ENCODE measurements at regions not wholly inside any gene's neighbourhood (a gene's known extent, or its start where the extent isn't known, plus 50 kb on each side); places are given as distances from the start of the nearest gene placed in this dataset.
"Not testable (repeated sequence)": the region's sequence is repeated elsewhere in the genome, so short reads cannot be mapped to it uniquely, and the experiment has no call there.

DNA sequence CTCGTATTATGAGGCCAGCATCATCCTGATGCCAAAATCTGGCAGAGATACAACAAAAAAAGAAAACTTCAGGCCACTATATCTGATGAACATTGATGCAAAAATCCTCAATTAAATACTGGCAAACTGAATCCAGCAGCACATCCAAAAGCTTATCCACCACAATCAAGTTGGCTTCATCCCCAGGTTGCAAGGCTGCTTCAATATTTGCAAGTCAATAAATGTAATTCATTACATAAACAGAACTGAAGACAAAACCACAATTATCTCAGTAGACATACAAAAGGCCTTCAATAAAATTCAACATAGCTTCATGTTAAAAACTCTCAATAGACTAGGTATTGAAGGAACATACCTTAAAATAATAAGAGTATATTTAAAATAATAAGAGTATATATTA is 815.3 kb upstream of the SLITRK1 start:
- H3K27me3 ChIP-seq (ENCODE audit: insufficient read depth, low read length); BruUV-seq (replicated peaks); ATAC-seq: not testable (repeated sequence)

DNA sequence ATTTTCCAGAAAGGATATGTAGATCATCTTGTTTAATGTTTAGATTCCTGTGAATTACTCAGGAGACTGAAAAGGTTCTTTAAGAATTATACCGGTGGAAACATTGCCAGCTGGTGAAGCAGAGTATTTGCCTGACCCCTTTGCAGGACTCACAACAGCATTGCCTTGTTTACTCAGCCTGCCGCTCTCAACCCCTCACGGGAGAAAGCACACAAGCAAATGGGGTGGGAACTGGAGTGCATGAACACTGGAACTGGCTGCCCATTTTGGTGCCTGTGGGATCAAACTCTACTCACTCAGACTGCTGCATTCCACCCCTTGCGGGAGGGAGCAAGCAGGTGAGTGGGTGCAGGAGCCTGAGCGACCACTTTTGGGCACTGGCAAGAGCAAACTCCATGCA is 804.7 kb upstream of the SLITRK1 start:
- Histone ChIP-seq H3K27ac (ENCODE audit: low read depth, low read length) (no peak overlapping the region), H3K27me3 (ENCODE audit: insufficient read depth, low read length) (no peaks in the 10 kb centered on the region), H3K4me2 (ENCODE audit: low read length) (no peak overlapping the region), H2AFZ (ENCODE audit: low read depth, low read length, poor library complexity, severe bottlenecking) (no peak overlapping the region), H3K4me3 (replicated peaks in 1 of 2; ENCODE audit: low read depth in 1 of 2, low read length in 2 of 2) (no peak overlapping the region), H3K4me1 (ENCODE audit: control insufficient read depth in 1 of 2, insufficient read depth in 2 of 2, low read length in 2 of 2) (no peaks in the 10 kb centered on the region), H3K9me2 (ENCODE audit: insufficient read depth) (no peaks in the 10 kb centered on the region), H3K9me3 (ENCODE audit: control insufficient read depth in 1 of 2, insufficient read depth in 1 of 2, low read depth in 1 of 2, low read length in 2 of 2) (no peaks in the 10 kb centered on the region; a peak in 2 of 4 replicates), H4K20me1 (ENCODE audit: insufficient read depth) (no peaks in the 10 kb centered on the region), H3K79me2 (ENCODE audit: insufficient read depth, low read length) (no peaks in the 10 kb centered on the region), H3K36me3 (ENCODE audit: control insufficient read depth in 1 of 2, insufficient read depth in 2 of 2, low read length in 2 of 2) (no peaks in the 10 kb centered on the region; a peak in 1 of 4 replicates), H3K9ac (ENCODE audit: low read length) (no peak overlapping the region)
- ChIA-PET POLR2A (no interaction called here), CTCF (no interaction called here), RAD21 (ENCODE audit: low non-redundant PET in 1 of 2, low total read pairs in 2 of 2, uncharacterized antibody in 2 of 2, unreplicated experiment in 2 of 2) (no interaction called here)
- no TSS peak for BruUV-seq (replicated peaks)
- TF ChIP-seq FOSL1 (IDR thresholded peaks at IDR 0.05; ENCODE audit: low read depth) = no peak
- TF ChIP-seq, protein P1, sequence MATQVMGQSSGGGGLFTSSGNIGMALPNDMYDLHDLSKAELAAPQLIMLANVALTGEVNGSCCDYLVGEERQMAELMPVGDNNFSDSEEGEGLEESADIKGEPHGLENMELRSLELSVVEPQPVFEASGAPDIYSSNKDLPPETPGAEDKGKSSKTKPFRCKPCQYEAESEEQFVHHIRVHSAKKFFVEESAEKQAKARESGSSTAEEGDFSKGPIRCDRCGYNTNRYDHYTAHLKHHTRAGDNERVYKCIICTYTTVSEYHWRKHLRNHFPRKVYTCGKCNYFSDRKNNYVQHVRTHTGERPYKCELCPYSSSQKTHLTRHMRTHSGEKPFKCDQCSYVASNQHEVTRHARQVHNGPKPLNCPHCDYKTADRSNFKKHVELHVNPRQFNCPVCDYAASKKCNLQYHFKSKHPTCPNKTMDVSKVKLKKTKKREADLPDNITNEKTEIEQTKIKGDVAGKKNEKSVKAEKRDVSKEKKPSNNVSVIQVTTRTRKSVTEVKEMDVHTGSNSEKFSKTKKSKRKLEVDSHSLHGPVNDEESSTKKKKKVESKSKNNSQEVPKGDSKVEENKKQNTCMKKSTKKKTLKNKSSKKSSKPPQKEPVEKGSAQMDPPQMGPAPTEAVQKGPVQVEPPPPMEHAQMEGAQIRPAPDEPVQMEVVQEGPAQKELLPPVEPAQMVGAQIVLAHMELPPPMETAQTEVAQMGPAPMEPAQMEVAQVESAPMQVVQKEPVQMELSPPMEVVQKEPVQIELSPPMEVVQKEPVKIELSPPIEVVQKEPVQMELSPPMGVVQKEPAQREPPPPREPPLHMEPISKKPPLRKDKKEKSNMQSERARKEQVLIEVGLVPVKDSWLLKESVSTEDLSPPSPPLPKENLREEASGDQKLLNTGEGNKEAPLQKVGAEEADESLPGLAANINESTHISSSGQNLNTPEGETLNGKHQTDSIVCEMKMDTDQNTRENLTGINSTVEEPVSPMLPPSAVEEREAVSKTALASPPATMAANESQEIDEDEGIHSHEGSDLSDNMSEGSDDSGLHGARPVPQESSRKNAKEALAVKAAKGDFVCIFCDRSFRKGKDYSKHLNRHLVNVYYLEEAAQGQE (IDR thresholded peaks at IDR 0.05; ENCODE audit: low read depth) = no peak
- no peak for ATAC-seq
- no peak for DNase-seq (ENCODE audit: low read depth, low spot score)
- intact Hi-C loops (cut with micrococcal nuclease) = no loop called here

More for the DNA sequence above, 815.3 kb upstream of the SLITRK1 start:
- H3K9me2 ChIP-seq (ENCODE audit: insufficient read depth); intact Hi-C loops (cut with micrococcal nuclease); H3K9me3 ChIP-seq (ENCODE audit: control insufficient read depth in 1 of 2, insufficient read depth in 1 of 2, low read depth in 1 of 2, low read length in 2 of 2); H3K4me2 ChIP-seq (ENCODE audit: low read length); RAD21 ChIA-PET (ENCODE audit: low non-redundant PET in 1 of 2, low total read pairs in 2 of 2, uncharacterized antibody in 2 of 2, unreplicated experiment in 2 of 2); H4K20me1 ChIP-seq (ENCODE audit: insufficient read depth); H3K27ac ChIP-seq (ENCODE audit: low read depth, low read length); H3K9ac ChIP-seq (ENCODE audit: low read length); H3K4me1 ChIP-seq (ENCODE audit: control insufficient read depth in 1 of 2, insufficient read depth in 2 of 2, low read length in 2 of 2); DNase-seq (ENCODE audit: low read depth, low spot score); H3K79me2 ChIP-seq (ENCODE audit: insufficient read depth, low read length); H2AFZ ChIP-seq (ENCODE audit: low read depth, low read length, poor library complexity, severe bottlenecking); H3K4me3 ChIP-seq (replicated peaks in 1 of 2; ENCODE audit: low read depth in 1 of 2, low read length in 2 of 2); CTCF ChIA-PET; H3K36me3 ChIP-seq (ENCODE audit: control insufficient read depth in 1 of 2, insufficient read depth in 2 of 2, low read length in 2 of 2); POLR2A ChIA-PET: not testable (repeated sequence)

Data from HCT116 (cell line).